Mononuclear cell (primary cell): ENCODE measurements at regions not wholly inside any gene's neighbourhood (a gene's known extent, or its start where the extent isn't known, plus 50 kb on each side); places are given as distances from the start of the nearest gene placed in this dataset.
"Not testable (repeated sequence)": the region's sequence is repeated elsewhere in the genome, so short reads cannot be mapped to it uniquely, and the experiment has no call there.

Source experiments
- H3K27me3 ChIP-seq: 2 replicates; pipeline ENCODE4 v1.6.0; 2011; ENCODE audit warnings: low read length, control low read depth; ENCODE audit not compliant: insufficient read depth
- H3K4me1 ChIP-seq: 2 replicates; pipeline ENCODE4 v1.5.1; 2011; ENCODE audit warnings: mild to moderate bottlenecking, low read length, control low read depth; ENCODE audit not compliant: insufficient read depth
- H3K4me3 ChIP-seq: 2 replicates; pipeline ENCODE4 v1.5.1; 2011; ENCODE audit warnings: mild to moderate bottlenecking, low read length, moderate library complexity
- H3K9me3 ChIP-seq: 2 replicates; pipeline ENCODE4 v1.5.1; 2011; ENCODE audit warnings: low read depth, mild to moderate bottlenecking, control low read depth, low read length

- not testable (repeated sequence) for H3K9me3 ChIP-seq, H3K4me1 ChIP-seq, H3K4me3 ChIP-seq, H3K27me3 ChIP-seq
Observed at GRCh38 chr7:63856466-63856865, 142.2 kb upstream of the ZNF722 start.

DNA sequence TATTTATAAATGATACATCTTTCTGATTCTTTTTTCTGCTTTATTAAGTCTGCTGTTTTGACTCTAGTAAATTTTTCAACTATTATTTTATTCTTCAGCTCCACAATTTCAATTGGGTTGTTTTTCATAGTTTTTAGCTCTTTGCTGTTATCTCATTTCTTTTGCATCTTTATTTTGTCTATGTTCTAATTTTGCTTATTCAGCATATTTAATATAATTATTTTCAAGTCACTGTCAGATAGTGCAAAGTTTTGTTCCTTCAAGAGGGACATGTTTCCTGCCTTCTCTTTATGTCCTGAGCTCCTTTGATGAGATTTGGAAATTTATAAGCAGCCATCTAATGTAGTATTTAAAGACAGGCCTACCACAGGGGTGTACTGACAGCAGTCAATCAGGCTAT, 131.5 kb upstream of the ZNF722 start:
- H3K27me3 ChIP-seq, result no peaks in the 10 kb centered on the region
- peaks cover 19% of the 10 kb centered on the region for H3K9me3 ChIP-seq
- H3K4me1 ChIP-seq, result no peaks in the 10 kb centered on the region
- H3K4me3 ChIP-seq, result no peak overlapping the region

- not testable (repeated sequence) for H3K27me3 ChIP-seq, H3K4me1 ChIP-seq, H3K4me3 ChIP-seq
- peaks cover 59% of the 10 kb centered on the region for H3K9me3 ChIP-seq
Observed at GRCh38 chr7:63874242-63874641, 124.4 kb upstream of the ZNF722 start.

GRCh38 chr7:63876707-63877322, 121.8 kb upstream of the ZNF722 start:
- peaks cover 74% of the 10 kb centered on the region for H3K9me3 ChIP-seq
- no peaks in the 10 kb centered on the region for H3K27me3 ChIP-seq
- H3K4me1 ChIP-seq, result no peaks in the 10 kb centered on the region
- no peak overlapping the region for H3K4me3 ChIP-seq

GRCh38 chr7:63887031-63887430, 111.6 kb upstream of the ZNF722 start:
- H3K4me3 ChIP-seq, result no peak overlapping the region
- no peaks in the 10 kb centered on the region for H3K9me3 ChIP-seq
- no peaks in the 10 kb centered on the region for H3K4me1 ChIP-seq
- H3K27me3 ChIP-seq, result no peaks in the 10 kb centered on the region

DNA sequence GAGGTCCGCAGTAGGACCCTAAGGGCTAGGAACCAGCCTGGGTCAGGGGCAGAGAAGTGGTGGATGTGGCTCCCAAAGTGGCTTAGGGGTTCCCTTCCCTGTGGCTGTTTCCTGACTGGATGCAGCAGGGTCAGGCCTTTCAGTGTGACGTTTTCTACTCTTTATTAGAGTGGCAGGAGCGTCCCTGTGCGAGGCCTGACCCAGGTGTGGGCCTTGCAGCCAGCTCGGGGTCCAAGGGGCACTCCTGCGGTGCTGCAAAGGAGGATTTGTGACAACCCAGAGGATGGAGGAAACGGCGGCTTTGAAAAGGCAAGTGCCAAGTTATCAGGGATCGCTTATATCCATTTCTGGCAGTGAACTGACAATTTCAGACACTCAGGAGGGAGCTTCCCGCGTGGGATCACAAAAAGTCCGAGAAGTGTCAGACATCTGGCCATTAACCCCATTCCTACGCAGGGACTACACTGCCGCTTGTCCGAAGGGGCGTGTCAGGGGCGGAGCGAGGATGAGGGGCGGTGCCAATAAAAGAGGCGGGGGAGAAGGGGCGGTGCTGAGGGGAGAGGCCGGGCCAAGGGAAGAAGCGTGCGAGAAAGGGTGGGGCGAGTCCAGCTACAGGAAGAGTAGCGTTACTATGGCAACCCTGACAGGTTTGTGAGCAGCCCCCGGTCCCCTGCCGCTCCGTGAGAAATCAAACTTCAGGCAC, 98.8 kb upstream of the ZNF722 start:
- no peaks in the 10 kb centered on the region for H3K27me3 ChIP-seq
- H3K9me3 ChIP-seq, result no peaks in the 10 kb centered on the region
- H3K4me1 ChIP-seq, result peaks cover 7% of the 10 kb centered on the region
- peak overlapping the region; percentile 55 for H3K4me3 ChIP-seq

- Histone ChIP-seq H3K27me3 (no peaks in the 10 kb centered on the region), H3K4me1 (peaks cover 7% of the 10 kb centered on the region), H3K4me3 (peak overlapping the region; percentile 55)
Observed at GRCh38 chr7:63900394-63901203, 98.0 kb upstream of the ZNF722 start.

DNA sequence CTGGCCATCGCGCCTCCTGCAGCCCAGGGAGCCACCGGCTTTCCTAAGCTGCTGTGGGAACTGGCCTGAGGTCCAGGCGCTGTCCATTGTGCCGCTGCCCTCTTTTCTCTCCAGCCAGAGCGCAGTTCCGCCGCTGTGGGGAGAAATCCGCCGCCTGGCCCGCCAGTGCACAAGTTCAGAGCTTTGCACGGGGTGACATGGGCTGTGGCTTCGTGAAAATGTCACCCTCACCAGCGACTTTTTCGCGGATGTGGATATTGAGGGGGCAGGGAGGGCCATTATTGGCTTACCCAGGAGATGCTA, 97.5 kb upstream of the ZNF722 start:
- H3K4me1 ChIP-seq, H3K27me3 ChIP-seq, H3K9me3 ChIP-seq: not testable (repeated sequence)
- peak overlapping the region; percentile 55 for H3K4me3 ChIP-seq

More at GRCh38 chr7:63900394-63901203, 98.0 kb upstream of the ZNF722 start:
- no peaks in the 10 kb centered on the region for H3K9me3 ChIP-seq

DNA sequence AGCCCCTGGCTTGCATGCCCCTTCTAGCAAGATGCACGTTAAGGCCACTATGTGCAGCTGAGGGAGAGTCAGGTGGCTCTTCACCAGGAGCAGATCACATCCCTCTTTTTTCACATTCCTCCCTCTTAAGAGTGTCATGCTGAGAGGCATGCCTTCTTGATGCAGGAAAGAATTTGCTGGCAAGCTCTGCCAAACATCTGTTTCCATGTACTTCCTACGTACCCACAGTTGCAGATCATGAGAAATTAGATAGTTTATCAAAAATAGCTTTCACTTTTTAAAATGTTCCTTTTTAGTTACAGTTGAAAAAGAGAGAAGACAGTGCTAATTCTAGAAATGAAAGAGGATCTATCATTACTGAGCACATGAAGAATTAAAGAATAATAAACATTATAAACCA, 79.7 kb upstream of the ZNF722 start:
- H3K9me3 ChIP-seq, result peaks cover 18% of the 10 kb centered on the region
- no peaks in the 10 kb centered on the region for H3K4me1 ChIP-seq

DNA sequence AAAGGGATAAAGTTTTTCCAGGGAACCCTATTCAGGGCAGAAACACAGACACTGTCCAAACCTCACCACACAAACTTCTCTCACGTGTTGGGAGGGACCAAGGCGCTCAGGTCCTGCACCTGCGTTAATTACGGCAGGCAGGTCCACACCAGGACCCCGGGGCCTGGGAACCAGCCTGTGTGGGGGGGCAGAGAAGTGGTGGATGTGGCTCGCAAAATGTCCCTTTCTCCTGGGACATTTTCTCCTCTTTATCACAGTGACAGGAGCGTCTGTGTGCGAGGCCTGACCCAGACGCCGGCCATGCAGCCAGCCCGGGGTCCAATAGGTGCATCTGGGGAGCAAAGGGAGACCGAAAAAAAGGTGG, 73.4 kb upstream of the ZNF722 start:
- Histone ChIP-seq H3K4me3 (peak overlapping the region; percentile 72), H3K27me3 (no peaks in the 10 kb centered on the region), H3K9me3 (peaks cover 13% of the 10 kb centered on the region)

More for the DNA sequence above, 79.7 kb upstream of the ZNF722 start:
- Histone ChIP-seq H3K27me3 (no peaks in the 10 kb centered on the region), H3K4me3 (no peak overlapping the region)

DNA sequence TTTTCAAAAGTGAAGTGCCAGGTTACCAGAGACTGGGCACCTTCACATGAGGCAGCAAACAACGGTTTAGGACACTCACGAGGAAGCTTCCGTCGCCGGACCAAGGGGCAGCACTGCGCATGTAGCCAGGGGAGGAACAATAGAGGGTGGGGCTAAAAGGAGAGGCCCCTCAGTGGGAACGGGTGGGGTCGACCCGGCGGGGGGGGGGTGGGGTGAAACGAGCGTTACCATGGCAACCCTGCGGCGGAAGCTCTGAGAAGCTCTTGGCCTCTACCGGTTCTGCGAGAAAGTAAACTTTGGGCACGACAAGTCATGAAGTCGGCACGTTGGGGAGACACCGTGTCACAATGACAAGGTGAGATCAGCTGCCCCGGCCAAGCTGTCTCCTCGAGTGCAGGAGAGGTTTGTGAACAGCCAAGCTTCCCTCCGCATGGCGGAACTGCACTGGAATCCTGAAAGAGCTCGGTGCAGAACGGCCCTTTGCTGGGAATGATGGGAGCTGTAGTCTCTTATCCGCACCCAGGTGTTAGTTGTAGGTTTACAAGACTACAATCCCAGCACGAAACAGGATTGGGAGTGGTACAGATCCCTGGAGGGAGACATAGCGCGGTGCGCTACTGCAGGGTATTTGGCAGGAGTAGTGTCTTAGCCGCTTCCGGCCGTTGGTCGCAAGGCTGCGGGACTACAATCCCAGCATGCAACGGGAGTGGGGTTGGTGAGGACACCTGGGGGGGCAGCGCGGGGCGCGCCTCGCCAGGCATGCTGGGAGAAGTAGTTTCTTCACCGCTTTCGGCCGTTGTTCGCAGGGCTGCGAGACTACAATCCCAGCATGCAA, 72.8 kb upstream of the ZNF722 start:
- Histone ChIP-seq H3K4me3 (peak overlapping the region; percentile 72), H3K9me3 (peaks cover 13% of the 10 kb centered on the region), H3K27me3 (no peaks in the 10 kb centered on the region), H3K4me1 (peaks cover 5% of the 10 kb centered on the region)

More for the DNA sequence above, 73.4 kb upstream of the ZNF722 start:
- peaks cover 5% of the 10 kb centered on the region for H3K4me1 ChIP-seq

GRCh38 chr7:63927261-63927660, 71.4 kb upstream of the ZNF722 start:
- H3K4me1 ChIP-seq, result peaks cover 5% of the 10 kb centered on the region
- H3K4me3 ChIP-seq, result no peak overlapping the region
- peaks cover 12% of the 10 kb centered on the region for H3K9me3 ChIP-seq
- no peaks in the 10 kb centered on the region for H3K27me3 ChIP-seq

- no peaks in the 10 kb centered on the region for H3K9me3 ChIP-seq
- no peaks in the 10 kb centered on the region for H3K27me3 ChIP-seq
- H3K4me3 ChIP-seq, result no peak overlapping the region
- no peaks in the 10 kb centered on the region for H3K4me1 ChIP-seq
Observed at GRCh38 chr7:63931057-63931600, 67.5 kb upstream of the ZNF722 start.

DNA sequence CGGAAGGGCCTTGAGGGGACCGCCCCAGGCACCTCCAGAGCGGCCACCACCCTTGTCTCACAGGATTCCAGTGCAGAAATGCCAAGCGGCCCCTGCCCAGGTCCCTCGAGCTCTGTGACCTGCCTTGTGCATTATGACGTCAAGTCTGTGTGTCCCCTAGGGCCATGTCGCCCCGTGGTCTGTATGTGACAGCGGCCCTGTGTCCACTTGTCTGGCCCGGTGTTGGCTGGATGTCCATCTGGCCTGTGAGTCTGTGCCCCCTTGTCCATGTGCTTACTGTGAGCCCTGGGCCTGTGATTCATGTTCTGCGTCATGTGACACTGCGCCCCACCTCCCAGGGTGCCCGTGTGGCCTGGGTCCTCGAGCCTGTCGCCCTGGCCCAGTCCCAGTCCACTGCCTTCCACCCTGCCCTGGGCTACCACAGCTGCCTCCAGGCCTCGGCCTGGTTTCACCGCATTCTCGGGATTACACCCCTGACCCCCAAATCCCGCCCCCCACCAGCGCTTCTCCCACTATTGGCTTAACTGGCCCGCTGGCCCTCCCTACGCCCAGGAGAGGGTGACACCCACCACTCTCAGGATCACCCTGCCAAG, 66.6 kb upstream of the ZNF722 start:
- Histone ChIP-seq H3K4me3 (no peak overlapping the region), H3K27me3 (no peaks in the 10 kb centered on the region), H3K4me1 (no peaks in the 10 kb centered on the region), H3K9me3 (no peaks in the 10 kb centered on the region)
